GM19025 (cell line): ENCODE measurements at regions not wholly inside any gene's neighbourhood (a gene's known extent, or its start where the extent isn't known, plus 50 kb on each side); places are given as distances from the start of the nearest gene placed in this dataset.

Source experiments
- ATAC-seq: cut with Tn5 transposase; IDR thresholded peaks from one replicate; pipeline ENCODE4 v1.9.1; 2021; ENCODE audit warnings: mild to moderate bottlenecking, low read depth, moderate library complexity; ENCODE audit not compliant: unreplicated experiment

DNA sequence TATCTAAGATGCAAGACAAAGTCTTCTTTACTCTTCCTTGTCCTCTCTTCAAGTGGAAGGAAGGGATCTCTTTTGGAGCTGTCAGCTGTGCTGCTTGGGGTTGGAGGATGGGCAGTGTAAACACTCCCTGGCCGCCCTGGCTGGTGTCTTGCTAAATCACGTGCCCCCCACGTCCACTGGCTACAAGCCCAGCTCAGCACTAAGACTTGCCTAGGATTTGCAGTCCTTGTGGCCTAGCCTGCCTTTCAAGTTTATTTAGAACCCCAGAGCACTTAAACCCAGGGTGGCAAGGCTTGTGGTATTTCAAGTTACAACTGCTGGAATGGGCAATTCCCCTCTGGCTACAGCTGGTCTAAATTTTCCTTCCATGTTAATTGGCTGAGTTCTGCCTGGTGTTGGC is 272.4 kb upstream of the MYO3A start:
- ATAC-seq: no peak

DNA sequence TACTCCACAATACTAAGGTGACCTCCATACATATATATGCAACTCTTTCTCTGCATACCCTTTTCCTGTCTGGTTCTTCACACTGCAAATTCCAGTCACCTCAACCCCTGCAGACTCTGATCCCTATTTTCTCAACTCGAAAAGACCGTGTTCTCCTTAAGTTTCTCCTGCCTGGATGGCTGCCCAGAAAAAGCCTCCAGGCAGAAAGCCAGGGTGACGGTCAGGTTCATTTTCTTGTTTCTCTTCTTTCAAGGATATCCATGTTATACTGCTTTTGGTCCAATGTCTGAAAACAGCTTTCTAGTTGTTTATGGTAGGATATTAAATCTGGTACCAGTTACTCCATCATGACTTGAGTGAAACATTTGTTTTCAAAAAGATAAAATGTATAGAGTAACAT is 267.8 kb upstream of the MYO3A start:
- no peak for ATAC-seq

DNA sequence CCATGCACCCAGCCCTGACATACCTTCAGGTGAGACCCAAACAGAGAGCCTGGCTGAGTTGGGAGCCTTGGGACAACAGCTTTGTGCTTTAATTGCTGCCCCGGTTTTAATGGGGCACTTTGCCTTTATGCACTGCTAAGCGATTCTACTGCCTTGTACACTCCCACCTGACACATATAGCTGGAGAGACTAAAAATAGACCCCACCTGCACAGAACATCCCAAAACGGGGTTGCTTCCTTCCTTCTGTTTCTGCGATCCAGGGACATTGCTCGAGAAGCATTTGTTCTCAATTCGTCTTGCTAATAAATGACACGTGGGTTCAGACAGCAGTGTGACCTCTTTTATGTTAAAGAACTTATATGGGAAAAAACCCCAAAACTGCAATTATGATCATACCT is 258.8 kb upstream of the MYO3A start:
- no peak for ATAC-seq

DNA sequence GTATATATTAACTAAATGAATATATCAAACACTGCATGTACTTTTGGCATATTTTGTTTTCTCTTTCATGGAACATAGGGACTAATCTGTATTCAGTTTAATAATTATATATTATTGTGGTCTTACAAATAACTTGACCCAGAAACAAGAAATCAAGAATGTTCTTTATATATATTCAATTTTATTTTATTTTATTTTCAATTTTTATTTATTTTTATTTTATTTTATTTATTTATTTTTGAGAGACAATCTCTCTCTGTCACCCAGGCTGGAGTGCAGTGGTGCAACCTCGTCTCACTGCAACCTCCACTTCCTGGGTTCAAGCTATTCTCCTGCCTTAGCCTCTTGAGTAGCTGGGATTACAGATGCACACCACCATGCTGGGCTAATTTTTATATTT is 258.4 kb upstream of the MYO3A start:
- ATAC-seq: no peak

DNA sequence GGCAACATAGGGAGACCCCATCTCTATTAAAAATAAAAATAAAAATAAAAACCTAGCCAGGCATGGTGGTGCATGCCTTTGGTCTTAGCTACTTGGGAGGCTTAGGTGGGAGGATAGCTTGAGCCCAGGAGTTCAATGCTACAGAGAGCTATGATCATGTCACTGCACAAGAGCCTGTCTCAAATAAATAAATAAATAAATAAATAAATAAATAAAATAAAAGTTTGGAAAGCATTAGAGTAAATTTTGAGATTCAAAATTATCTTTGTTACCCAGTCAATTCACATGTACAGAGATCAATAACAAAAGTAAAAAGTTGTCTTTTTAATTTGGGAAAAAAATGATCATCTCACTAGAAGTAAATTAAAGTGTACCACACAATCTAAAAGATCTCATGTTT is 255.8 kb upstream of the MYO3A start:
- ATAC-seq: no peak

DNA sequence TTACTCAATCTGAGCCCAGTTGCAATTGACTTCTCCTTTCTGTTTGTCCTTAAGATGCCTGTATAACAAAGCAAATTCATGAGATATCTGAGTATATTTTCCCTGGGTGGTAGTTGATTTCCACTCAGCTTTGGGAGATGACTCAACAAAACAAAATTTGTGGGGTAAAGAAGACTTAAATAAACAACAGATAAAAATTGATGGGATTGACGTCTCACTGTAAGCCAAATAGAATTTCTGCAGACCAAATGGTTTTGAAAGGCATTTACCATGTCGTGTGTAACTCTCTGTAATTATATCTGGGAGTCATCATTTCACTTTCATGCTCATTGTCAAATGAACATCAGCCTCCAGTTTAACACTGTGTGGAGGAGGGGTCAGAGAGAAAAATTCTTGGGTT is 255.4 kb upstream of the MYO3A start:
- ATAC-seq: no peak

DNA sequence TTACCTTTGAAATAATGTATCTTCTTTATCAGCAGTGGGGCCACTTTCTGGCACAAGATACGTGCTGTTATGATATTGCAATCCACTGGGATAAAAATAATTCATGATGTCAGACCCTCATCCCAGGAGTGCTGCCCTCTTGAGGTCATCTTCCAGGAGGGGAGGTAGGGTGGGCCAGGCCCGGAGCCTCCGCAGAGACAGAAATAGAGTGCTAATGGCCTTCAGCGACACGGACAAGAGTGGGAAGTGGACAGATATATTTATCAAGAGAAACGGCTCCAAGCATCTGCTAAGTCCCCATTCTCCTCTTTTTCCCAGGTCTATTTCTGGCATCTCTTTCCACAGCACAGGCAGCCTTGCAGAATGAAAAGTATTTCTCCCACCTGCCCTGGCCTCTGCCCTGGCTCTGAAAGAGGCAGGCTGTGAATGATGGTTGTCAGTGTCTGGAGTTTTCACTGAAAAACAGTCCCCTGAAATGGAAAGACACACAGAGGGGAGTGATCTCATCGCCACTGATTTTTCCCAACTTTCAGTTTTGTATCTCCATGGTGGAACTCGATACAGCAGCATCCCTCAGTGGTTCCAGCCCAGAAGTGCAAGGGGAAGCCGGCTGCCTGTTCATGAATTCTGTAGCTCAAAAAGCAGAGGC is 251.7 kb upstream of the MYO3A start:
- ATAC-seq: no peak

DNA sequence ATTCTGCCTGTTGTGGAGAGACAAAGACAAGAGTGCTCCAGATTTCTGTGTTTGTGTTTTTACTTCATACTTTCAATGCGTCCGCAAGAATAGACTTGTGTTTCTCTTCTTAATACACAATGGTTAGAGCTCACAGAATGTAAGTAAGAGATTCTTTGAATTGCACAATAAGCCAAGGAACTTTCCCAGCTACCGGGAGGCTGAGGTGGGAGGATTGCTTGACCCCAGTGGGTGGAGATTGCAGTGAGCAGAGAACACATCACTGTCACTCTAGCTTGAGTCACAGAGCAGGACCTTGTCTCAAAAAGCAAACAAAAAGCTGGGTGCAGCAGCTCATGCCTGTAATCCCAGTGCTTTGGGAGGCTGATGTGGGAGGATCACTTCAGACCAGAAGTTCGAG is 250.7 kb upstream of the MYO3A start:
- no peak for ATAC-seq

DNA sequence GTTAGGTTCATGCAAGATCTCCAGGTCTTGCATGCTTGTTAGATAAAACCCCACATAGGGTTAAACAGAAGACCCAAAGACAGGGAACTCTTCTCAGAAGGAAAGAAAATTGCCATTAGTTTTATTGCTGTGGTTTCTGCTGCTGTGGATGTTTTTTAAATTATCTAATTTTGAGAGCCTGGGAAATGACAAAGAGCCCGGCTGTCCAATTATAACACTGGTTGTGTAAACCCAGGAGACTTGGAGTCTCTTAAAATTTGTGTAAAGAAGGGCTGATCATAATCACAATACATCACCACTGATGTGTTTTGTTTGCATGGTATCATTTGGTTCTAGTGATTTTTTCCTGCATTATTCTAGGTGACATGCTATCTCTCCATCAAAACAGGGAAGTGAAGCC is 246.5 kb upstream of the MYO3A start:
- ATAC-seq: no peak

DNA sequence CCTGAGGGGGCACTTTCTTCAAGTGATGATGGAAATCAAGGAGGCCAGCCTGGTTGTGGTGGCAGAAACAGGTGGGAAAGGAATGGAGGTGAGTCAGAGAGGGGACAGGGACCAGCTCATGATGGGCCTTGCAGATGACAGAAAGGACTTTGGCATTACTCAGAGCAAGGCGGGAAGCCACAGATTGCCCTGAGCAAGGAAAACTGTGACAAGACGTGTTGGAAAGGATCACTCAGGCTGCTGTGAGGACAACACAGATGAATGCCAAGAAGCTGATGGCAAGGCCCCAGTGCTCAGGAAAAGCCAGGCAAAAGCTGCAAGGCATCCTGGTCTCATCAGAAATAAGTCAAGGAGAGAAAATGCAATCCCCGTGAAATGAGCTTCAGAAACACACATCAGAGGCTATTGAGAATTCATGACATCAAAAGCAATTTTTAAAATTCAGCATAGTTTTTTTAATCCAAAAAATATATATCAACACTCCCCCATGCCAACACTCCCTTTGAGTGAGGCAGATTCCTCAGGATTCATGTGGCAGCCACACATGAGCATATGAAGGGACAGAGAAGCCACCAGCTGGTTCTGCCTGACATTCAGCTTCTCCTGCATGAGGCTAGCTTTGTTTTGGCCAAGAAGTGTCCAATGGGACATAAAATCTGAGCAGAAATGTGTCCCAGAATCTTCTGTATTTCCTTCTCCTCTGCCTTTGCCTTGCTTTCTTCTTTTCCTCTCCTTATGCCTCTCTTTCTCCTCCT is 244.5 kb upstream of the MYO3A start:
- no peak for ATAC-seq

DNA sequence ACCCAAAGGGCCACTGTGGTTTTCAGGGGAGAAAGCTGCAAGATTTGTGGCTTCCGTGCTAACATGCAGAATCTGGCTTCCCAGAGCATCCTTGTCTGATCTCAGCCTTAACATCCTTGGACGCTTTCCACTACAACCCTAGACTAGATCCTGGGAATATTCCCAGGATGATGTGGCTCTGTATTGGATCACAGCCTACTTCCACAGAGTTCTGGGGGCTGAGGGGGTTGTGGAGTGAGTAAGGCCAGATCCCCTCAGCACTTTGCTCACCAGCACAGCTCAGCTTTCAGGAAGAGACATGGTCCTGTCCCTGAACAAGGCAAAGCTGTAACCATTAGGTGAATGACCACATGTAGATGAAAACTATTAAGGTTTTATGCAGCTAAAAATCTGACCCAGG is 241.3 kb upstream of the MYO3A start:
- no peak for ATAC-seq

DNA sequence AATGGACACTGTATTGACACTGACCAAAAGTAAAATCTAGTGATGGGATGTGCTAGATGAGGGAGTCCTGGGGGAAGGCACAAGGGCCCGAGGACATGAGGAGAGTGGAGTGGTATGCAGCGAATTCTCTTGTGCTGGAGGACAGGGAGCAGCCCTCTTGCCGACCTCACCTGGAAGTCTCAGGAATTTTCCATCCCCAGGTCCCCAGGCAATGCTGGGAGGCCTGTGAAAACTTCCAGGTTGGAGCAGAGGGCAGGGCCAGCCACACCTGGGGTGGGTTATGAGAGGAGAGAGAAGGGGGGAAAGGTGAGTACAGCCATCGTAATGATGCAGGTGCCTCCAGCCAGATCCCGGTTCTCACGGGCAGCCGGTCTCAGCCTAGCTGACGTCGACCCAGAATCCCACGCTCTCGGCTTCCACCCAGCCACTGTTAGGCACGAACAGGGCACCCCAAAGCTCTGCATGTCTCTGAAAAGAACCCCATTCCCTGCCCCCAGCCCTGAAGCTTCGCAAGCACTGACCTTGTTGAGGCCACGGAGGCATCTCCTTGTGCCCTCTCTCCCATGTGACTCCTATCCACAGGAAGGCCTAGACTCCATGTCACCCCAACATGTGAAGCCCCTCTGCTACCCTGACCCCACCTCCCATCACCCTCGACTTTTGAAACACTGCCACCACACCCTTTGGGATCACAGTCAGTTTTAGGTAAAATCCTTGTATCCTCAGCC is 239.7 kb upstream of the MYO3A start:
- ATAC-seq: no peak

DNA sequence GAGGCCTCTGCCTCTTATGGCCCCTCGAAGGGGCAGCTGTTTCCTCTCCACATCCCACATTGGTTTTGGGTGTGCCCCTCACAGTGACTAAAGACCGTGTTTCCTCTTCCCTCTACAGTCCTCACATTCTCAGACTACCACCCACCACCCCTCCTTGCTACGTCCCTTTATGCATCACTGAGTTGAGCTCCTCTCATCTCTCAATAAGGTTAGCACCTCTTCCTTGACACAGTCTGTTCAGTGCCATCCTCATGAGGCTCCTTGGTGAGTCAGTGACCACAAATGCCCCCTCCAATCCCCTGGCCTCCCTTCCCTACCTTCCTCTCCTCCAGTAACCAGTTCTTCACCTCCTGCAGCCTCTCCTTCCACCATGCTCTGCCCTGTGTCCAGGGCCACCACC is 239.1 kb upstream of the MYO3A start:
- ATAC-seq: no peak

DNA sequence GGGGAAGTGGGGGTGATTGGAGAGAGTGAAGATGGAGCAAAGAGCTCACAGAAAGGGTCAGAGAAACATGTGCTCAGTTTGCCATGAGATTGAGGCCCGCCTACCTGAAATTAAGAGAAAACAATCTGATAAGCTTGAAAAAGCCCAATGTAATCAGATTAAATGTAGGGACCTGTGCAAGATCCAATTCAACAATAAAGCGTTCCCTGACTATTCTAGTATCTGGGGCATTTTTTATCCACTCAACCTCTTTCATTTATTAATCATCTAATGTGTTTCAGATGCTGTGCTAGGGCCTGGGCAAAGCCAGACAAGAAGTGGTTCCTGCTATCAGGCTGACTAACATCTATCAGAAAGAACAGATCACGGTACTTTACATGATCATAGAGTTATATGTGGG is 238.4 kb upstream of the MYO3A start:
- ATAC-seq: no peak

DNA sequence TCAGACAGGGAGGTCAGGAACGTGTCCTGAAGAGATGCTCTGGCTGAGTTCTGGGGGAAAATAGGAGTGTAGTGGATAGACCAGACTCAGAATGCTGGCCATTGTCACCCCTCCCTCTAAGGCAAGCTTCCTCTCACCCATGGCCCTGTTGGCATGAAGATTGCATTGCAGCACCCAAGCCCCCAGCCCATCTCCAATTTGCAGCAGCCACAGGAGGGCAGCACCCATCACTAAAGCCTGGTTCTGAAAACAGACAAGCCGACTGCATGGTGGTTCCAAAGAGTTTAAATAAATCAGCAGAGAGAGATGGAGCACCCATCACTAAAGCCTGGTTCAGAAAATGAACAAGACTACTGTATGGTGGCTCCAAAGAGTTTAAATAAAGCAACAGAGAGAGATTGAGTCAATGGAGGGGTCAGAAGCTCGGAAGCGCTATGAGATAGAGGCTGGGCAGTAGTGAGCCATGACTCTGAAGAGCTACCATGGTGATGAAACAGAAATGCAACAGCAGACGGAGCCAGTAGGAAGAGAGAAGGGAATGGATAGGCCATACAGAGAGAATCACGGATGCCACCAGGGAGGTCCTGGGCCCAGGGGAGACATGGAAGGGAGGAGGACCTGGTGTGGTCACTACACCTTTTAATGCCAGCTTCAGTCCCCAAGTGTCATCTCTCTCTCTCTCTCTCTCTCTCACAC is 237.9 kb upstream of the MYO3A start:
- ATAC-seq: no peak

DNA sequence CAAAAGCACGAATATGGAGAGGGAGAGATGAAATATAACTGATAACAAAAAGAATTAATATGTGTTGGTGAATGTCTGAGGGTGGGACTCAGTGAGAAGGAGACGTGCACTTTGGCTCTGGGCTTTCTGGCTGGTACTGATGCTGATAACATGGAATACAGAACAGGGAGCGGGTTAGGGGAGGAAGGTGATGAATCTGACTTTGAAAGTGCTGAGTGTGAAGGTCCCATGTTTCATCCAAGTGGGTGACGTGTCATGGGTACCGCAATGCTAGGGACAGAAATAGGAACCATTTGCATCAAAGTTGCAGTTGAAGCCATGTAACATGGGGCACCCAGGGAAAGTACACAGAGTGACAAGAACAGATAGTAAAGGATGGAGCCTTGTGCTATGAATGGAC is 236.6 kb upstream of the MYO3A start:
- no peak for ATAC-seq

DNA sequence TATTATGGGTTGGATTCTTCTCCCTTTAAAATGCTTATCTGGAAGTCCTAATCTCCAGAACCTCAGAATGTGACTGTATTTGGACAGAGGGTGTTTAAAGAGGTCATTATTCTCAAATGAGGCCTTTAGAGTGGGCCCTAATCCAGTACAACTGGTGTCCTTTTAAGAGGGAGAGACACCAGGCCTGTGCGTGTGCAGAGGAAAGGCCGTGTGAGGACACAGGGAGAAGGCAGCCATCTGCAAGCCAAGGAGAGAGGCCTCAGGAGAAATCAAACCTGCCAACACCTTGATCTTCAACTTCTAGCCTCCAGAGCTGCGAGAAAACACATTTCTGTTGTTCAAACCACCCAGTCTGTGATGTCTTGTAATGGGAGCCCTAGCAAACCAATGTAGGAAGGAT is 235.4 kb upstream of the MYO3A start:
- ATAC-seq: no peak

DNA sequence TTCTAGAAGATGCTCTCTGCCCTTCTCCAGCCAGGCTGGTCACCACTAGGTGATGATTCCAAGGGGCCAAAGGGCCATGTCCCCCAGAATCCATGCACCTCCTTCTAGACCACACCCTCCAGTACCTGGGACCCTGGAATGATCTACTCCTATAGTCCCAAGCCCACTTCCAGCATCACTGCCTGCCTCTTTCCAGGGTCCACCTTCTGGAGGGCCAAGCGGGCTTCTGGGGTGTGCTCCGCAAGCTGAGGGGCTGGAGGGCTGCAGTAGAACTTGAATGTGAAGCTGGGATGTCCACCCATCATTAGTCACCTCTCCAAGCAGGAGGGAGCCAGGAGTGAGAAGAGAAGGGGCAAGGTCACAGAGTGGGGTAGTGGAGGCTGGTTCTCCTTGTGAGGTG is 234.4 kb upstream of the MYO3A start:
- no peak for ATAC-seq

DNA sequence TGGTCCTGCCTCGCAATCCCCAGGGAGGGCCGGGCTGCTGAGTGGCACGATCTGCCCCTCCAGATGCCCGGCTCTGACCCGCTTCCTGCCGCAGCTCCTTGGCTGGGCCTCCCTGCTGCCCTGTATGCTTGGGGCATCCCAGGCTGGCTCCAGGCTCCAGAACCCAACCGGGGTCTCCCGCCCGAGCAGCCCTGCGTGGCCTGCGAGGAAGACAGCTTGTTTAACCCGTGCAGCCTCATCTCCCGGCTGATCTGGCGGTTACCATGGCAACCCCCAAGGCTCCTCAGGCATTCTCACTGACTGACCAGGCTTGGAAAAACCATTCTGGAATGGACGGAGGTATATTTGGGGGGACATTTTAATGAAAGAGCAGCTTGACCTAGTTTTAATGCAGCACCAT is 232.4 kb upstream of the MYO3A start:
- no peak for ATAC-seq

DNA sequence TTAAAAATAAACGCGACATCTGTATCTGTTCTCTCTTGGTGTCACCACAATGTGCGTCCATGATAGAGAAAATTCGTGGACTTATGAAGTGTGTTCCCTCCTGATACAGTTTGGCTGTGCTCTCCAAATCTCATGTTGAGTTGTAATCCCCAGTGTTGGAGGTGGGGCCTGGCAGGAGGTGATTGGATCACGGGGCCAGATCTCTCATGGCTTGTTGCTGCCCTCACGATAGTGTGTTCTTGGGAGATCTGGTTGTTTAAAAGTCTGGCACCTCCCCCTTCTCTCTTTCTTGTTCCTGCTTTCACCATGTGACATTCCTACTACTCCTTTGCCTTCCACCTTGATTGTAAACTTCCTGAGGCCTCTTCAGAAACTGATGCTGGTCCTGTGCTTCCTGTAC is 229.4 kb upstream of the MYO3A start:
- ATAC-seq: no peak

DNA sequence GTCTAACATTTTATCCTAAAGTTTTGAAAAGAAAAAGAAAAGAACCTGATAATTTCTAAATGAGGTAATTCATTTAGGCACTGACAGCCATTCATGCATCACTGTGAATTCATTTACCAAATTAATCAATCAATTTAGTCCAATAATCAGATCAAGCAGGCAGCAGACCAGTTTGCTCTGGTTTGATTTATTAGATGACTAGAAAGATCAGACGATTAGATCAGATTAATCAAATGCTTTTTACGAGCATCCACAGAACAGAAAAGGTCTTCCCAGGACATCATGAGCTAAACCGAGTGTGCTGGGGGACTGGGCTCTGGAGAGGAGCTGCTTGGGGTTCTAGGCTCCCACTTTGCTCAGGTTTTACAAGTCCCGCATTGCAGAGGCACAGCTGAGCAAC is 226.5 kb upstream of the MYO3A start:
- no peak for ATAC-seq
